ENCODE measurements at regions not wholly inside any gene's neighbourhood (a gene's known extent, or its start where the extent isn't known, plus 50 kb on each side); places are given as distances from the start of the nearest gene placed in this dataset.

GRCh38 chr3:64805248-64805647 lies 117.4 kb upstream of the ADAMTS9 start:
- H3K4me3 ChIP-seq = no peak overlapping the region
- H3K27me3 ChIP-seq = no peaks in the 10 kb centered on the region
- no peak for DNase-seq
- intact Hi-C loops (cut with DNase I) = no loop called here
- no peaks in the 10 kb centered on the region for H3K36me3 ChIP-seq
- WGBS, 3 donors = 57 to 68% (median 67%) methylated on average over 2 of the region's 2 CpGs
- H3K27ac ChIP-seq = no peak overlapping the region
- no peaks in the 10 kb centered on the region for H3K9me3 ChIP-seq
- peaks cover 10% of the 10 kb centered on the region for H3K4me1 ChIP-seq (ENCODE audit: insufficient read depth)
- TF ChIP-seq CTCF (IDR thresholded peaks at IDR 0.05) (no peak), EP300 (IDR thresholded peaks at IDR 0.05) (no peak), POLR2A (IDR thresholded peaks at IDR 0.05) (no peak)

GRCh38 chr3:64803469-64803868 lies 115.7 kb upstream of the ADAMTS9 start:
- Histone ChIP-seq H3K36me3 (no peaks in the 10 kb centered on the region), H3K27me3 (no peaks in the 10 kb centered on the region), H3K27ac (no peak overlapping the region), H3K4me1 (ENCODE audit: insufficient read depth) (peaks cover 9% of the 10 kb centered on the region), H3K4me3 (no peak overlapping the region), H3K9me3 (no peaks in the 10 kb centered on the region)
- WGBS, 3 donors = 79 to 86% (median 83%) methylated on average over 9 of the region's 9 CpGs
- no peak for DNase-seq
- intact Hi-C loops (cut with DNase I) = no loop called here
- TF ChIP-seq EP300 (IDR thresholded peaks at IDR 0.05) (no peak), POLR2A (IDR thresholded peaks at IDR 0.05) (no peak), CTCF (IDR thresholded peaks at IDR 0.05) (no peak)

GRCh38 chr3:64802460-64802859 lies 114.7 kb upstream of the ADAMTS9 start:
- Histone ChIP-seq H3K9me3 (no peaks in the 10 kb centered on the region), H3K27me3 (no peaks in the 10 kb centered on the region), H3K4me3 (no peak overlapping the region), H3K27ac (no peak overlapping the region), H3K36me3 (no peaks in the 10 kb centered on the region), H3K4me1 (ENCODE audit: insufficient read depth) (peaks cover 11% of the 10 kb centered on the region)
- 66 to 90% (median 88%) methylated on average over 4 of the region's 4 CpGs for WGBS, 3 donors
- TF ChIP-seq EP300 (IDR thresholded peaks at IDR 0.05) = no peak
- TF ChIP-seq POLR2A (IDR thresholded peaks at IDR 0.05) = no peak
- no peak for TF ChIP-seq CTCF (IDR thresholded peaks at IDR 0.05)
- DNase-seq = no peak
- intact Hi-C loops (cut with DNase I) = no loop called here

GRCh38 chr3:64801856-64802255 lies 114.1 kb upstream of the ADAMTS9 start:
- H3K27me3 ChIP-seq = no peaks in the 10 kb centered on the region
- TF ChIP-seq EP300 (IDR thresholded peaks at IDR 0.05) = no peak
- no peak for TF ChIP-seq POLR2A (IDR thresholded peaks at IDR 0.05)
- no peak for TF ChIP-seq CTCF (IDR thresholded peaks at IDR 0.05)
- H3K36me3 ChIP-seq = no peaks in the 10 kb centered on the region
- H3K4me3 ChIP-seq = no peak overlapping the region
- WGBS, 3 donors = 74 to 81% (median 77%) methylated on average over 3 of the region's 3 CpGs
- no peak for DNase-seq
- intact Hi-C loops (cut with DNase I) = no loop called here
- H3K27ac ChIP-seq = no peak overlapping the region
- H3K4me1 ChIP-seq (ENCODE audit: insufficient read depth) = peaks cover 10% of the 10 kb centered on the region
- no peaks in the 10 kb centered on the region for H3K9me3 ChIP-seq

- no peak for DNase-seq
- H3K36me3 ChIP-seq = no peaks in the 10 kb centered on the region
- H3K27ac ChIP-seq = no peak overlapping the region
- no peak overlapping the region for H3K4me3 ChIP-seq
- H3K9me3 ChIP-seq = no peaks in the 10 kb centered on the region
- intact Hi-C loops (cut with DNase I) = no loop called here
- 90 to 95% (median 93%) methylated on average over 8 of the region's 8 CpGs for WGBS, 3 donors
- no peaks in the 10 kb centered on the region for H3K27me3 ChIP-seq
- TF ChIP-seq CTCF (IDR thresholded peaks at IDR 0.05) = no peak
- peaks cover 13% of the 10 kb centered on the region for H3K4me1 ChIP-seq (ENCODE audit: insufficient read depth)
Observed at GRCh38 chr3:64799606-64800005, 111.8 kb upstream of the ADAMTS9 start.

All from ovary (tissue), 7 donors.